Neural cell (in vitro differentiated cells): ENCODE measurements at regions not wholly inside any gene's neighbourhood (a gene's known extent, or its start where the extent isn't known, plus 50 kb on each side); places are given as distances from the start of the nearest gene placed in this dataset.
A peak's percentile ranks its signal among the peaks of the same experiment; 100 is the strongest.

Experiments
- H2AFZ ChIP-seq: fragments of 200-600, 300-800 bp; sonication (generic), shearing (Covaris generic); 2 replicates; pipeline ENCODE4 v1.6.0; 2014; ENCODE audit warnings: low read depth, mild to moderate bottlenecking, antibody characterized with exemption, low read length, moderate library complexity
- H3F3A ChIP-seq: fragments of 200-600 bp; shearing (Covaris generic); 2 replicates; pipeline ENCODE4 v1.6.1; 2016; ENCODE audit warnings: mild to moderate bottlenecking, moderate library complexity, mixed read lengths, antibody characterized with exemption, low read length; ENCODE audit not compliant: insufficient read depth, poor library complexity, severe bottlenecking
- H3K27ac ChIP-seq: fragments of 200-600, 300-800 bp; sonication (generic), shearing (Covaris generic); 2 replicates; pipeline ENCODE4 v1.5.1; 2014; ENCODE audit warnings: mild to moderate bottlenecking, low read length, moderate library complexity
- H3K27me3 ChIP-seq: fragments of 300-800, 200-600 bp; sonication (generic), shearing (Covaris generic); 2 replicates; pipeline ENCODE4 v1.6.0; 2014; ENCODE audit warnings: mild to moderate bottlenecking, low read depth, low read length, moderate library complexity; ENCODE audit not compliant: insufficient read depth
- H3K36me3 ChIP-seq: fragments of 300-800, 200-600 bp; sonication (generic), shearing (Covaris generic); 2 replicates; pipeline ENCODE4 v1.5.1; 2014; ENCODE audit warnings: mild to moderate bottlenecking, antibody characterized with exemption, low read length, moderate library complexity; ENCODE audit not compliant: insufficient read depth
- H3K4me2 ChIP-seq: fragments of 300-800, 200-600 bp; sonication (generic), shearing (Covaris generic); 2 replicates; pipeline ENCODE4 v1.6.0; 2014; ENCODE audit warnings: mild to moderate bottlenecking, low read length
- H3K4me3 ChIP-seq: fragments of 300-800, 200-600 bp; sonication (generic), shearing (Covaris generic); 2 replicates; pipeline ENCODE4 v1.5.1; 2014; ENCODE audit warnings: mild to moderate bottlenecking, low read length, moderate library complexity
- H3K79me2 ChIP-seq: fragments of 200-600 bp; shearing (Covaris generic); replicated peaks from 2 replicates; pipeline ENCODE4 v1.6.0; 2014; ENCODE audit warnings: mild to moderate bottlenecking, low read length, moderate library complexity; ENCODE audit not compliant: insufficient read depth
- H3K9ac ChIP-seq: fragments of 300-800, 200-600 bp; sonication (generic), shearing (Covaris generic); 2 replicates; pipeline ENCODE4 v1.6.1; 2016; ENCODE audit warnings: mild to moderate bottlenecking, low read length, mixed read lengths
- H3K9me2 ChIP-seq: fragments of 200-600 bp; shearing (Covaris generic); 2 replicates; pipeline ENCODE4 v1.6.1; 2016; ENCODE audit warnings: mild to moderate bottlenecking, low read length, mixed read lengths; ENCODE audit not compliant: insufficient read depth
- H3K9me3 ChIP-seq: fragments of 200-600, 300-800 bp; sonication (generic), shearing (Covaris generic); 2 replicates; pipeline ENCODE4 v1.6.1; 2016; ENCODE audit warnings: mild to moderate bottlenecking, mixed run types, low read length, moderate library complexity, mixed read lengths
- H4K20me1 ChIP-seq: fragments of 200-600 bp; shearing (Covaris generic); 2 replicates; pipeline ENCODE4 v1.6.1; 2016; ENCODE audit warnings: mild to moderate bottlenecking, mixed run types; ENCODE audit not compliant: insufficient read depth
- EP300 ChIP-seq: fragments of 450-650 bp; conservative IDR thresholded peaks from 2 replicates; pipeline ENCODE4 v1.6.1; 2014; ENCODE audit warnings: antibody characterized with exemption, mild to moderate bottlenecking, moderate library complexity; ENCODE audit not compliant: poor library complexity, severe bottlenecking
- EZH2 ChIP-seq: fragments of 200-600, 300-800 bp; shearing (Covaris generic), sonication (generic); IDR thresholded peaks from 2 replicates; pipeline ENCODE4 v1.6.1; 2014; ENCODE audit warnings: antibody characterized with exemption, low read length, borderline replicate concordance, mild to moderate bottlenecking; ENCODE audit not compliant: insufficient read depth, poor library complexity, severe bottlenecking
- MXI1 ChIP-seq: fragments of 450-650 bp; conservative IDR thresholded peaks from 2 replicates; pipeline ENCODE4 v1.6.1; 2014; ENCODE audit warnings: antibody characterized with exemption, mild to moderate bottlenecking; ENCODE audit not compliant: poor library complexity, severe bottlenecking
- POLR2AphosphoS5 ChIP-seq: IDR thresholded peaks from 2 replicates; pipeline ENCODE4 v1.6.1; 2012
- RAD21 ChIP-seq: fragments of 450-650 bp; conservative IDR thresholded peaks from 2 replicates; pipeline ENCODE4 v1.6.1; 2014; ENCODE audit warnings: antibody characterized with exemption, mild to moderate bottlenecking, moderate library complexity
- REST ChIP-seq: IDR thresholded peaks from 2 replicates; pipeline ENCODE4 v1.6.1; 2012; ENCODE audit warnings: borderline replicate concordance
- SMC3 ChIP-seq: fragments of 450-650 bp; conservative IDR thresholded peaks from 2 replicates; pipeline ENCODE4 v1.6.1; 2014; ENCODE audit warnings: antibody characterized with exemption, mild to moderate bottlenecking, moderate library complexity; ENCODE audit not compliant: poor library complexity
- TAF1 ChIP-seq: IDR thresholded peaks from 2 replicates; pipeline ENCODE4 v1.6.1; 2012; ENCODE audit warnings: low read depth
- TF ChIP-seq, protein P1 (sequence below): fragments of 450-650 bp; IDR thresholded peaks from 2 replicates; pipeline ENCODE4 v1.5.1; 2014; ENCODE audit warnings: antibody characterized with exemption, mild to moderate bottlenecking, moderate library complexity; ENCODE audit not compliant: poor library complexity, severe bottlenecking

- Histone ChIP-seq H3K27ac (no peak overlapping the region), H2AFZ (no peak overlapping the region), H3K9me3 (no peaks in the 10 kb centered on the region), H3K36me3 (no peaks in the 10 kb centered on the region), H3F3A (no peaks in the 10 kb centered on the region), H3K27me3 (no peaks in the 10 kb centered on the region), H4K20me1 (no peaks in the 10 kb centered on the region), H3K4me3 (no peak overlapping the region), H3K4me2 (no peak overlapping the region), H3K9me2 (no peaks in the 10 kb centered on the region), H3K79me2 (no peaks in the 10 kb centered on the region), H3K9ac (no peak overlapping the region)
- TF ChIP-seq EZH2 (no peak), TAF1 (no peak), EP300 (no peak), POLR2AphosphoS5 (no peak), SMC3 (no peak), RAD21 (no peak), REST (no peak), MXI1 (no peak)
- TF ChIP-seq, protein P1, sequence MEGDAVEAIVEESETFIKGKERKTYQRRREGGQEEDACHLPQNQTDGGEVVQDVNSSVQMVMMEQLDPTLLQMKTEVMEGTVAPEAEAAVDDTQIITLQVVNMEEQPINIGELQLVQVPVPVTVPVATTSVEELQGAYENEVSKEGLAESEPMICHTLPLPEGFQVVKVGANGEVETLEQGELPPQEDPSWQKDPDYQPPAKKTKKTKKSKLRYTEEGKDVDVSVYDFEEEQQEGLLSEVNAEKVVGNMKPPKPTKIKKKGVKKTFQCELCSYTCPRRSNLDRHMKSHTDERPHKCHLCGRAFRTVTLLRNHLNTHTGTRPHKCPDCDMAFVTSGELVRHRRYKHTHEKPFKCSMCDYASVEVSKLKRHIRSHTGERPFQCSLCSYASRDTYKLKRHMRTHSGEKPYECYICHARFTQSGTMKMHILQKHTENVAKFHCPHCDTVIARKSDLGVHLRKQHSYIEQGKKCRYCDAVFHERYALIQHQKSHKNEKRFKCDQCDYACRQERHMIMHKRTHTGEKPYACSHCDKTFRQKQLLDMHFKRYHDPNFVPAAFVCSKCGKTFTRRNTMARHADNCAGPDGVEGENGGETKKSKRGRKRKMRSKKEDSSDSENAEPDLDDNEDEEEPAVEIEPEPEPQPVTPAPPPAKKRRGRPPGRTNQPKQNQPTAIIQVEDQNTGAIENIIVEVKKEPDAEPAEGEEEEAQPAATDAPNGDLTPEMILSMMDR = no peak
Observed at GRCh38 chr2:78070693-78071092, 548.5 kb upstream of the LRRTM4 start.

GRCh38 chr2:78077633-78078032 lies 555.5 kb upstream of the LRRTM4 start:
- no peak overlapping the region for H2AFZ ChIP-seq
- H3K4me3 ChIP-seq = no peak overlapping the region
- no peaks in the 10 kb centered on the region for H3F3A ChIP-seq
- TF ChIP-seq POLR2AphosphoS5 = no peak
- TF ChIP-seq TAF1 = no peak
- TF ChIP-seq SMC3 = no peak
- no peak for TF ChIP-seq EZH2
- H3K27me3 ChIP-seq = no peaks in the 10 kb centered on the region
- H3K9me2 ChIP-seq = no peaks in the 10 kb centered on the region
- no peaks in the 10 kb centered on the region for H3K9me3 ChIP-seq
- no peaks in the 10 kb centered on the region for H4K20me1 ChIP-seq
- H3K36me3 ChIP-seq = no peaks in the 10 kb centered on the region
- no peak overlapping the region for H3K9ac ChIP-seq
- no peaks in the 10 kb centered on the region for H3K79me2 ChIP-seq
- no peak overlapping the region for H3K27ac ChIP-seq
- no peak overlapping the region for H3K4me2 ChIP-seq

DNA sequence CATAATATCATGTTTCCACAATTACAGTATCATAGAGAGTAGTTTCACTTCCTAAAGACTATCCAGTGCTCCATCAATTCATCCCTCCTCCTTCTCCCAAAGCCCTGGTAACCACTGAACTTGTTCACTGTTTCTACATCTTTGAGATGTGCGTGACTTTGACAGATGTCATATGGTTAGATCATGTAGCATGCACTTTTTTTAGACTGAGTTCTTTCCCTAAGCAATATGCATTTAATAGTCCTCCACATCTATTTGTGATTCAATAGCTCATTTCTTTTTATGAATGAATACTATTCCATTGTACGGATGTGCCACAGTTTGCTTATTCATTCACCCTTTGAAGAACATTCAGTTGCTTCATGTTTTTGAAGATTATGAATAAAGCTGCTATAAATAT lies 560.4 kb upstream of the LRRTM4 start:
- no peak overlapping the region for H3K27ac ChIP-seq
- no peak overlapping the region for H3K4me2 ChIP-seq
- H3K9me3 ChIP-seq = no peaks in the 10 kb centered on the region
- H3K79me2 ChIP-seq = no peaks in the 10 kb centered on the region
- TF ChIP-seq SMC3 (no peak), POLR2AphosphoS5 (peak; percentile 17), EP300 (peak; percentile 54), RAD21 (no peak)
- TF ChIP-seq, protein P1 = no peak
- H3K27me3 ChIP-seq = no peaks in the 10 kb centered on the region
- H4K20me1 ChIP-seq = no peaks in the 10 kb centered on the region
- no peaks in the 10 kb centered on the region for H3K9me2 ChIP-seq
- H3K4me3 ChIP-seq = no peak overlapping the region
- H3K36me3 ChIP-seq = no peaks in the 10 kb centered on the region
- no peak overlapping the region for H2AFZ ChIP-seq
- H3F3A ChIP-seq = no peaks in the 10 kb centered on the region
- no peak overlapping the region for H3K9ac ChIP-seq
